A549 (cell line): ENCODE measurements at regions not wholly inside any gene's neighbourhood (a gene's known extent, or its start where the extent isn't known, plus 50 kb on each side); places are given as distances from the start of the nearest gene placed in this dataset.

Source experiments
- ATAC-seq, 2 experiments: fragments of 200-7000 bp in 1 of 2; fragments of >200 bp in 1 of 2; cut with Nextera tagmentation in 1 of 2; cut with Tn5 transposase in 1 of 2; 3 replicates each; pipeline versions ENCODE4 v1.8.0 to v1.9.1; 2018 to 2020; ENCODE audit warnings: mild to moderate bottlenecking in 1 of 2, moderate library complexity in 1 of 2
- CTCF ChIA-PET: fragments of 300-600 bp; sonication (Branson Sonifier 250); formaldehyde crosslinking; extraction: SDS; loops from one replicate; lab custom pipeline; 2021; ENCODE audit warnings: antibody characterized with exemption, inconsistent platforms; lab: Yijun Ruan, JAX
- POLR2A ChIA-PET: fragments of 350-600 bp; formaldehyde crosslinking; extraction: SDS; loops from one replicate; lab custom pipeline; 2021; ENCODE audit warnings: antibody characterized with exemption, inconsistent platforms; lab: Yijun Ruan, JAX
- DNase-seq, 2 experiments: peaks; one replicate each; pipeline versions ENCODE4 v3.0.0 to v3.0.0-alpha.2; 2011 to 2016; ENCODE audit warnings: low read depth in 1 of 2, low spot score in 1 of 2
- FAIRE-seq: peaks from 2 replicates; lab custom pipeline; 2011; peaks lifted over from hg19 to GRCh38; lab: Jason Lieb, UNC
- H3K27ac ChIP-seq, 2 experiments: fragments of >200 bp; sonication (Bioruptor Twin); formaldehyde crosslinking; 3 replicates each; pipeline ENCODE4 v1.5.1; 2016 to 2017
- H3K4me1 ChIP-seq: fragments of >200 bp; sonication (Bioruptor Twin); formaldehyde crosslinking; 3 replicates; pipeline ENCODE4 v1.6.1; 2016
- H3K4me2 ChIP-seq: fragments of >200 bp; sonication (Bioruptor Twin); formaldehyde crosslinking; 3 replicates; pipeline ENCODE4 v1.6.1; 2016
- H3K4me3 ChIP-seq: fragments of >200 bp; sonication (Bioruptor Twin); formaldehyde crosslinking; 3 replicates; pipeline ENCODE4 v1.5.1; 2016
- H3K9me3 ChIP-seq: fragments of >200 bp; sonication (Bioruptor Twin); formaldehyde crosslinking; 3 replicates; pipeline ENCODE4 v1.6.1; 2016
- CBX2 ChIP-seq: fragments of 200-600 bp; sonication (generic); IDR thresholded peaks from 2 replicates; pipeline ENCODE4 v1.6.1; 2016; ENCODE audit warnings: low read depth, mild to moderate bottlenecking, borderline replicate concordance
- CBX8 ChIP-seq: fragments of 200-600 bp; sonication (generic); IDR thresholded peaks from 2 replicates; pipeline ENCODE4 v1.6.1; 2016
- CHD2 ChIP-seq: fragments of 150-350 bp; IDR thresholded peaks from 2 replicates; pipeline ENCODE4 v1.6.1; 2014; ENCODE audit warnings: low read length; ENCODE audit not compliant: partially characterized antibody
- CHD4 ChIP-seq: fragments of 200-600 bp; sonication (generic); IDR thresholded peaks from 2 replicates; pipeline ENCODE4 v1.6.1; 2016; ENCODE audit warnings: antibody characterized with exemption, mild to moderate bottlenecking, borderline replicate concordance
- EHMT2 ChIP-seq: fragments of 200-600 bp; sonication (generic); IDR thresholded peaks from 2 replicates; pipeline ENCODE4 v1.6.1; 2016; ENCODE audit warnings: antibody characterized with exemption, low read depth, mild to moderate bottlenecking, moderate library complexity
- FOXS1 ChIP-seq: fragments of 250-450 bp; sonication (Bioruptor Pico); IDR thresholded peaks from 2 replicates; pipeline ENCODE4 v1.5.0; 2020; ENCODE audit warnings: mild to moderate bottlenecking, moderate library complexity
- HDAC2 ChIP-seq: fragments of 200-600 bp; sonication (generic); IDR thresholded peaks from 2 replicates; pipeline ENCODE4 v1.6.1; 2016
- HEYL ChIP-seq: fragments of 250-450 bp; sonication (Bioruptor Pico); IDR thresholded peaks from 2 replicates; pipeline ENCODE4 v1.8.0; 2021; ENCODE audit warnings: mild to moderate bottlenecking, moderate library complexity
- HOXA7 ChIP-seq: fragments of 250-450 bp; sonication (Bioruptor Pico); IDR thresholded peaks from 2 replicates; pipeline ENCODE4 v1.5.0; 2020; ENCODE audit warnings: mild to moderate bottlenecking, moderate library complexity
- HOXB5 ChIP-seq: fragments of 250-450 bp; sonication (Bioruptor Pico); IDR thresholded peaks from 2 replicates; pipeline ENCODE4 v1.5.0; 2020; ENCODE audit warnings: mild to moderate bottlenecking, moderate library complexity
- KDM1A ChIP-seq: fragments of 200-600 bp; sonication (generic); IDR thresholded peaks from 2 replicates; pipeline ENCODE4 v1.6.1; 2016; ENCODE audit warnings: low read depth, mild to moderate bottlenecking
- MAZ ChIP-seq: fragments of 150-350 bp; IDR thresholded peaks from 2 replicates; pipeline ENCODE4 v1.6.1; 2014; ENCODE audit warnings: antibody characterized with exemption, low read depth, low read length, borderline replicate concordance
- NFE2L2 ChIP-seq: fragments of 150-350 bp; conservative IDR thresholded peaks from 2 replicates; pipeline ENCODE4 v1.6.1; 2014; ENCODE audit warnings: low read length
- POLR2A ChIP-seq: IDR thresholded peaks from 2 replicates; pipeline ENCODE4 v1.6.1; 2012; ENCODE audit warnings: mild to moderate bottlenecking, low read length
- RCOR1 ChIP-seq: fragments of 150-350 bp; IDR thresholded peaks from 2 replicates; pipeline ENCODE4 v1.6.1; 2014; ENCODE audit warnings: antibody characterized with exemption, low read length, low read depth
- RNF2 ChIP-seq: fragments of 200-600 bp; sonication (generic); IDR thresholded peaks from 2 replicates; pipeline ENCODE4 v1.6.1; 2016; ENCODE audit warnings: low read depth, mild to moderate bottlenecking, antibody characterized with exemption, moderate library complexity, borderline replicate concordance
- SREBF2 ChIP-seq: fragments of 450-650 bp; IDR thresholded peaks from 2 replicates; pipeline ENCODE4 v1.6.1; 2014; ENCODE audit warnings: mild to moderate bottlenecking, moderate library complexity
- TFCP2L1 ChIP-seq: fragments of 250-450 bp; sonication (Bioruptor Pico); IDR thresholded peaks from 2 replicates; pipeline ENCODE4 v1.5.0; 2021; ENCODE audit warnings: mild to moderate bottlenecking
- ZC3H11A ChIP-seq: fragments of 450-650 bp; IDR thresholded peaks from 2 replicates; pipeline ENCODE4 v1.6.1; 2014; ENCODE audit warnings: antibody characterized with exemption, mild to moderate bottlenecking
- ZSCAN20 ChIP-seq: fragments of 250-450 bp; sonication (Bioruptor Pico); IDR thresholded peaks from 2 replicates; pipeline ENCODE4 v1.8.0; 2022; ENCODE audit warnings: mild to moderate bottlenecking, moderate library complexity
- WGBS: methylation state at CpG from one replicate; pipeline ENCODE4 v1.1.6; 2017; ENCODE audit errors: missing lambda C conversion rate; 5-methylcytosine and 5-hydroxymethylcytosine counted together
- TF ChIP-seq, protein P1 (sequence below): IDR thresholded peaks from 2 replicates; pipeline ENCODE4 v1.6.1; 2012; ENCODE audit warnings: low read depth, borderline replicate concordance
- TF ChIP-seq, protein P2 (sequence below): fragments of 450-650 bp; IDR thresholded peaks from 2 replicates; pipeline ENCODE4 v1.6.1; 2014; ENCODE audit warnings: antibody characterized with exemption
- TF ChIP-seq, protein P3 (sequence below): fragments of 150-350 bp; IDR thresholded peaks from 2 replicates; pipeline ENCODE4 v1.6.1; 2014; ENCODE audit warnings: low read depth, mild to moderate bottlenecking, low read length
- TF ChIP-seq, protein P4 (sequence below): fragments of 250-450 bp; sonication (Bioruptor Pico); IDR thresholded peaks from 2 replicates; pipeline ENCODE4 v1.5.0; 2020; ENCODE audit warnings: low read depth, mild to moderate bottlenecking, moderate library complexity

DNA sequence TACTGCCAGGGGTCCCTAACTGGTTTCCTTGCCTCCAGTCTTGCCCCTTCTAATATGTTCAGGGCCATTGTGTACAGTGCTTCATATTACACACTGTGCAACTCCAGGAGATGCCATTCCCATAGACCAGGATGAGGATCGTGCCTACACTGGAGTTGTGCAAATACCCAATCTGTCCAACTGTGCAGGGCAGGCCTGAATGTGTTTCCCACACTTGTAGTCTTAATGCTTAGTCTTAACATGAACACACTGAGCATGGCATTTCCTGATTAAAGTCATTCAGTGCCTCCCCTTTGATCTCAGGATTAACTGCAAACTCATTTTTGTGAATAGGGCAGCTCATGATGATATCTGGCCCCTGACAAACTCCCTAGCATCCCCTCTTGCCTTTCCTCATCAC, 165.5 kb downstream of the TTC8 start (continued):
- TF ChIP-seq, protein P1, sequence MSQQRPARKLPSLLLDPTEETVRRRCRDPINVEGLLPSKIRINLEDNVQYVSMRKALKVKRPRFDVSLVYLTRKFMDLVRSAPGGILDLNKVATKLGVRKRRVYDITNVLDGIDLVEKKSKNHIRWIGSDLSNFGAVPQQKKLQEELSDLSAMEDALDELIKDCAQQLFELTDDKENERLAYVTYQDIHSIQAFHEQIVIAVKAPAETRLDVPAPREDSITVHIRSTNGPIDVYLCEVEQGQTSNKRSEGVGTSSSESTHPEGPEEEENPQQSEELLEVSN: no peak
- TF ChIP-seq FOXS1 (CRISPR knock-in tag): no peak

DNA sequence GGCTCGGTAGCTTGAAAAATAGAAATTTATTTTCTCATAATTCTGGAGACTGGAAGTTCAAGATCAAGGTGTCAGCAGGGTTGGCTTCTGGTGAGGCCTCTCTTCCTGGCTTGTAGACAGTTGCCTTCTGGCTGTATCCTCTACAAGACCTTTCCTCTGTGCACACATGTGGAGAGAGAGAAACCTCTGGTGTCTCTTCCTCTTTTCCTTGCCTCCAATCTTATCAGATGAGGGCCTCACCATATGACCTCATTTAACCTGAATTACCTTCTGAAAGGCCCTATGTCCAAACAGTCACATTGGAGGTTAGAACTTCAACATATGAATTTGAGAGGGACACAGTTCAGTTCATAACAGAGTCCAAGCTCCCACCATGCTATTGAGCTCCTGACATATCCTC, 166.4 kb downstream of the TTC8 start:
- H3K27ac ChIP-seq: peak overlapping the region in 1 of 2 experiments; percentile 36; a peak in 2 of 6 replicates
- H3K9me3 ChIP-seq: peaks cover 35% of the 10 kb centered on the region
- H3K4me2 ChIP-seq: no peak overlapping the region
- POLR2A ChIA-PET: no interaction called here
- TF ChIP-seq MAZ (no peak), RCOR1 (no peak), HOXB5 (CRISPR knock-in tag) (no peak), SREBF2 (no peak), FOXS1 (CRISPR knock-in tag) (no peak), HDAC2 (no peak), HEYL (CRISPR knock-in tag) (no peak), TFCP2L1 (CRISPR knock-in tag) (no peak), POLR2A (no peak), CHD4 (no peak), HOXA7 (CRISPR knock-in tag) (no peak)
- TF ChIP-seq, protein P2, sequence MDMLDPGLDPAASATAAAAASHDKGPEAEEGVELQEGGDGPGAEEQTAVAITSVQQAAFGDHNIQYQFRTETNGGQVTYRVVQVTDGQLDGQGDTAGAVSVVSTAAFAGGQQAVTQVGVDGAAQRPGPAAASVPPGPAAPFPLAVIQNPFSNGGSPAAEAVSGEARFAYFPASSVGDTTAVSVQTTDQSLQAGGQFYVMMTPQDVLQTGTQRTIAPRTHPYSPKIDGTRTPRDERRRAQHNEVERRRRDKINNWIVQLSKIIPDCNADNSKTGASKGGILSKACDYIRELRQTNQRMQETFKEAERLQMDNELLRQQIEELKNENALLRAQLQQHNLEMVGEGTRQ: no peak
- TF ChIP-seq, protein P3, sequence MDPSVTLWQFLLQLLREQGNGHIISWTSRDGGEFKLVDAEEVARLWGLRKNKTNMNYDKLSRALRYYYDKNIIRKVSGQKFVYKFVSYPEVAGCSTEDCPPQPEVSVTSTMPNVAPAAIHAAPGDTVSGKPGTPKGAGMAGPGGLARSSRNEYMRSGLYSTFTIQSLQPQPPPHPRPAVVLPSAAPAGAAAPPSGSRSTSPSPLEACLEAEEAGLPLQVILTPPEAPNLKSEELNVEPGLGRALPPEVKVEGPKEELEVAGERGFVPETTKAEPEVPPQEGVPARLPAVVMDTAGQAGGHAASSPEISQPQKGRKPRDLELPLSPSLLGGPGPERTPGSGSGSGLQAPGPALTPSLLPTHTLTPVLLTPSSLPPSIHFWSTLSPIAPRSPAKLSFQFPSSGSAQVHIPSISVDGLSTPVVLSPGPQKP: no peak
- TF ChIP-seq, protein P4, sequence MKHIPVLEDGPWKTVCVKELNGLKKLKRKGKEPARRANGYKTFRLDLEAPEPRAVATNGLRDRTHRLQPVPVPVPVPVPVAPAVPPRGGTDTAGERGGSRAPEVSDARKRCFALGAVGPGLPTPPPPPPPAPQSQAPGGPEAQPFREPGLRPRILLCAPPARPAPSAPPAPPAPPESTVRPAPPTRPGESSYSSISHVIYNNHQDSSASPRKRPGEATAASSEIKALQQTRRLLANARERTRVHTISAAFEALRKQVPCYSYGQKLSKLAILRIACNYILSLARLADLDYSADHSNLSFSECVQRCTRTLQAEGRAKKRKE (CRISPR knock-in tag): no peak
- FAIRE-seq: no peak
- CTCF ChIA-PET: no interaction called here
- no peak overlapping the region for H3K4me3 ChIP-seq
- no peak for ATAC-seq
- peaks cover 34% of the 10 kb centered on the region for H3K4me1 ChIP-seq
- DNase-seq: no peak
- WGBS: 11% methylated on average over 1 of the region's 1 CpG

DNA sequence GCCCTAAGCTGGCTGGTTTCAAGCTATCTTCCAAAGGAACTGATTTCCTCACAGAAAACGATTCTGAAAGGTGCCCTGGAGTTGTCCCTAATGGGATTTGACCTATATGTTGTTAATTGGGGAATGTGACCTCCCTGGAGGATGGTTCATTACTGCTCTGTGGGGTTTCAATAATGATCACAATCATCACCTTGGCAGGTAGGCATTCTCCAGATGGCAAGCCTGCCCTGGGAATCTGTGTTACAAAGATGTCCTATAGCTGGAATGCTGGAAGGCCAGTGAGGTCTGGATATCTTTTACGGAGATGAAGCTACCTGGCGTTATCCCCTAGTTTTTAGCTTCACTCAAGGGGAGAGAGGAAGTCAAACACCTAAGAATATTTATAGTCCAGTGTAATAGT, 167.6 kb downstream of the TTC8 start:
- DNase-seq: no peak
- Histone ChIP-seq H3K4me2 (no peak overlapping the region), H3K27ac (peak overlapping the region in 1 of 2 experiments; percentile 86; a peak in 2 of 6 replicates), H3K4me1 (peaks cover 34% of the 10 kb centered on the region), H3K4me3 (no peak overlapping the region), H3K9me3 (peaks cover 34% of the 10 kb centered on the region)
- ChIA-PET POLR2A (no interaction called here), CTCF (interaction anchor here (1.0 kb wide), 1 partner anchor 167 kb away, joined by 3 read pairs; the partner anchor contains the start of gene TTC8)
- 47% methylated on average over 3 of the region's 3 CpGs for WGBS
- TF ChIP-seq FOXS1 (CRISPR knock-in tag) (no peak), CBX8 (no peak), CHD4 (no peak), EHMT2 (no peak), KDM1A (no peak), CHD2 (no peak), ZSCAN20 (CRISPR knock-in tag) (no peak), SREBF2 (no peak), ZC3H11A (no peak), RNF2 (no peak), CBX2 (no peak), NFE2L2 (no peak)
- TF ChIP-seq, protein P2: no peak
- ATAC-seq: no peak
- FAIRE-seq: no peak
